NCI-H1436 treated with DMSO at 0.1 percent for 48 hours (cell line): ENCODE measurements at regions not wholly inside any gene's neighbourhood (a gene's known extent, or its start where the extent isn't known, plus 50 kb on each side); places are given as distances from the start of the nearest gene placed in this dataset.

Source experiments
- DNase-seq: peaks from one replicate; lab custom pipeline; 2025; lab: John Stamatoyannopoulos, UW

- no peak for DNase-seq
Observed at GRCh38 chr9:134247918-134248631, 78.2 kb upstream of the RXRA start.

- DNase-seq: peak; percentile 67
Observed at GRCh38 chr9:134251296-134252069, 74.8 kb upstream of the RXRA start.

GRCh38 chr9:134252084-134252830, 74.0 kb upstream of the RXRA start:
- DNase-seq: no peak

GRCh38 chr9:134253606-134254205, 72.5 kb upstream of the RXRA start:
- no peak for DNase-seq

- DNase-seq: no peak
Observed at GRCh38 chr9:134258332-134258731, 67.9 kb upstream of the RXRA start.

GRCh38 chr9:134258828-134259546, 67.3 kb upstream of the RXRA start:
- no peak for DNase-seq

GRCh38 chr9:134259708-134260107, 66.5 kb upstream of the RXRA start:
- no peak for DNase-seq

GRCh38 chr9:134260801-134261200, 65.5 kb upstream of the RXRA start:
- DNase-seq: no peak

GRCh38 chr9:134262035-134262434, 64.2 kb upstream of the RXRA start:
- no peak for DNase-seq

- DNase-seq: no peak
Observed at GRCh38 chr9:134263596-134263995, 62.7 kb upstream of the RXRA start.

- no peak for DNase-seq
Observed at GRCh38 chr9:134264169-134264568, 62.1 kb upstream of the RXRA start.

GRCh38 chr9:134265078-134265477, 61.2 kb upstream of the RXRA start:
- DNase-seq: no peak

GRCh38 chr9:134266418-134266817, 59.8 kb upstream of the RXRA start:
- DNase-seq: no peak

- DNase-seq: no peak
Observed at GRCh38 chr9:134267305-134267880, 58.9 kb upstream of the RXRA start.

GRCh38 chr9:134267881-134268724, 58.2 kb upstream of the RXRA start:
- DNase-seq: no peak

- no peak for DNase-seq
Observed at GRCh38 chr9:134268747-134269146, 57.5 kb upstream of the RXRA start.

GRCh38 chr9:134271338-134272301, 54.6 kb upstream of the RXRA start:
- no peak for DNase-seq

- DNase-seq: peak; percentile 44
Observed at GRCh38 chr9:134272302-134273023, 53.8 kb upstream of the RXRA start.

GRCh38 chr9:134273647-134274046, 52.6 kb upstream of the RXRA start:
- DNase-seq: no peak
